ENCODE measurements at regions not wholly inside any gene's neighbourhood (a gene's known extent, or its start where the extent isn't known, plus 50 kb on each side); places are given as distances from the start of the nearest gene placed in this dataset.

DNA sequence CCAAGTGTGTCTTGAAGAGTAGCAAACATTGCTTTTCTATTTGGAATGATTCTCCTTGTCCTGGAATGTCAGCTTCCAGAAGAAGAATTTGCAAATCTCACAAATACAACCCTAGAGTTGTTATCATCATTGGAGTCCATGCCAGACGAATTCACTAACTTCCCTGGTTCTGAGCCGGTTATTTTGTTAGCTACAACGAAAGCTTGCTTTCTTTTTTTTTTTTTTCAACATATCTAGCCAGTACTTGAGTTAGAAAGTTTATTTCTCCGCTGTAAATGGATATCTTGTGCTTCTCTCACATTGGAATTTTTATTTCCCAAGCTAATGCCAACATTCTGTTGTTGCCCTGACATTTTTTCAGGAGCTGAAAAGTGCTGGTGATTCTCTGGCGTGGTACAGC lies 138.1 kb upstream of the POM121L12 start:
- no peak for DNase-seq (ENCODE audit: low read depth)

GRCh38 chr7:52877240-52877639 lies 158.2 kb upstream of the POM121L12 start:
- DNase-seq (ENCODE audit: low read depth) = no peak

DNA sequence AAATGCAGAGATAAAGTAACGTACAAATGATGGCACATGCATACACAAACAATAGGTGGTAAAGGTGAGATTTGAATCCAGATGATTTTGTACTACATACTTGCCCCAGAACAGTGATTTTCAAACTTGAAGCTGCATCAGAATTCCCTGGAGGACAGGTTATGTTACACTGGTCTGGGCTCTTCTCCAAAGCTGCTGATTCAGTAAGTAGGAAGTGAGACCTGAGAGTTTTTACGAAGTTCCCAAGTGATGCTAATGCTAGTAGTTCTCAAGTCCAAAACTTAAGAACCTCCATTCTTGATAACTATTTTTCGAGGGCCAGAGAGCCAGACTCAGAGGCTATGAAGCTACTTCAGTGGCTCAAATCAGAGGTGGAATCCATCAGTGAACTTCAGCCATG lies 159.0 kb upstream of the POM121L12 start:
- DNase-seq (ENCODE audit: low read depth) = no peak

GRCh38 chr7:52863652-52864051 lies 171.8 kb upstream of the POM121L12 start:
- DNase-seq (ENCODE audit: low read depth) = no peak

DNA sequence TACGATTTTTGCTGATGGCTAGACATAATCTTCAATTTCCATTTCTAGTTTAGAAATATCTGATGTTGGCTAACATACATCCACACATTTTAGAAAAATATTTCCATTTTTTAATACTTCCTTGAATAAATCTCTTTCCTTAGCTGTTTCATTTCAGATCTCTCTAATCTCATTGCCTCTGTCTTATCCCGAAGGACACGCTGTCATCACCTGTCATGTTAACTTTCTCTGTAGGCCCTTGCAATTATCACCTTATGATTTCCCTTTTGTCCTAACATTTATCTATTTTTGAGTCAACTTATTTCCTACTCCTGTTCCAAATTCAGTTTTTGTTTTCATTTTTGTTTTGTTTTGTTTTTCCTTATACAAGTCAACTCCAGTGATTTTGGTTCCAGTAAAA lies 173.1 kb upstream of the POM121L12 start:
- DNase-seq (ENCODE audit: low read depth) = no peak

DNA sequence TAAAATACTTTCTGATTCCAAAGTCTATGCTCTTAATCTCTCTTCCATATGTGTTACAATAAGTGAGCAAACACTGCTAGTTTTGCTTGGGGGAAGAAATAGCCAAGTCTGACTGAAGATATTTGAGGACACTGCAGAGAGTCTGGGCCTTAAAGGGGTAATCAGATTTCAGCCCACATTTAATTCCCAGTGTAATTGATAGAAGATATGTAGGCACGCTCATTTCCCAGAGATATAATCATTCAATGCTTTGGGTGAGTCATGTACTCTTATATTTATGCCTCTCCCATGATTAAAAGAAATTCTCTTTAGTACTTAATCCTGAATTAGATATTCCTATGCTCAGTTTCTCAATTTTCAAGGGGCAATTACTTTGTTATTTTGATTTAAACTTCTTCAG lies 178.1 kb upstream of the POM121L12 start:
- no peak for DNase-seq (ENCODE audit: low read depth)

- no peak for DNase-seq (ENCODE audit: low read depth)
These were observed 180.8 kb upstream of the POM121L12 start for GRCh38 chr7:52854681-52855080.

- DNase-seq (ENCODE audit: low read depth) = no peak
These were observed 183.9 kb upstream of the POM121L12 start for GRCh38 chr7:52851547-52851946.

- DNase-seq (ENCODE audit: low read depth) = no peak
These were observed 192.0 kb upstream of the POM121L12 start for GRCh38 chr7:52843436-52843835.

DNA sequence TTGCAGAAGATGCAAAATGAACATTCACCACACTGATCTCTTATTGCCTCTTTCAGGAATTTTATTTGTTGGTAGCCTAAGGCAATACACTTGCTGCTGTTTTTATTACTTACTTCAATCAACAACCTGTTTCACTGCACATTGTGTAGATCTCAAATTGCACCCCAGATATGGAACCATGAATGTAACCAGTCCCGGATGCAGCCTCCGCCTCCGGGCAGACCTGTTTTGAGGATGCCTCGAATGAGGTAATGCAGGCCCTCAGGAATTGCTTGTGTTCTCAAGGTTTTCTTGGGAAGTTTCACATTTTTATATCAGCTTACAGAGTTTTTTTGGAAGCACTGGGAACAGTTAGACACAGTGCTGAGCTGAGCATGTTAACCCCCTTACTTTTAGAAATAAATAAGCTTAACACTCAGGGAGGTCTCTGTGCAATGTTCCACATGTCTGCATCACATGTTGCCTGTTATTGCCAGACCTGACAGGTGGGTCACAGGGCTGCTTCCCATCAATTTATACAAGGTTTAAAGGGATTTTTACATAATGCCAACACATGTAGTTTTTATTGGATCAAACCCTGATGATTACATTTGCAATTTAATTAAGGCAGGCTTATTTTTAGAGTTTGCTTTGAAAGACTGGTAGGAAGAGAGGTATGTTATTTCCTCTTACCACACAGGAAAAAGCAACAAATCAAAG lies 193.1 kb upstream of the POM121L12 start:
- no peak for DNase-seq (ENCODE audit: low read depth)

- DNase-seq (ENCODE audit: low read depth) = no peak
These were observed 196.4 kb upstream of the POM121L12 start for GRCh38 chr7:52838981-52839411.

GRCh38 chr7:52831321-52831720 lies 204.1 kb upstream of the POM121L12 start:
- DNase-seq (ENCODE audit: low read depth) = no peak

- no peak for DNase-seq (ENCODE audit: low read depth)
These were observed 204.6 kb upstream of the POM121L12 start for GRCh38 chr7:52830801-52831200.

DNA sequence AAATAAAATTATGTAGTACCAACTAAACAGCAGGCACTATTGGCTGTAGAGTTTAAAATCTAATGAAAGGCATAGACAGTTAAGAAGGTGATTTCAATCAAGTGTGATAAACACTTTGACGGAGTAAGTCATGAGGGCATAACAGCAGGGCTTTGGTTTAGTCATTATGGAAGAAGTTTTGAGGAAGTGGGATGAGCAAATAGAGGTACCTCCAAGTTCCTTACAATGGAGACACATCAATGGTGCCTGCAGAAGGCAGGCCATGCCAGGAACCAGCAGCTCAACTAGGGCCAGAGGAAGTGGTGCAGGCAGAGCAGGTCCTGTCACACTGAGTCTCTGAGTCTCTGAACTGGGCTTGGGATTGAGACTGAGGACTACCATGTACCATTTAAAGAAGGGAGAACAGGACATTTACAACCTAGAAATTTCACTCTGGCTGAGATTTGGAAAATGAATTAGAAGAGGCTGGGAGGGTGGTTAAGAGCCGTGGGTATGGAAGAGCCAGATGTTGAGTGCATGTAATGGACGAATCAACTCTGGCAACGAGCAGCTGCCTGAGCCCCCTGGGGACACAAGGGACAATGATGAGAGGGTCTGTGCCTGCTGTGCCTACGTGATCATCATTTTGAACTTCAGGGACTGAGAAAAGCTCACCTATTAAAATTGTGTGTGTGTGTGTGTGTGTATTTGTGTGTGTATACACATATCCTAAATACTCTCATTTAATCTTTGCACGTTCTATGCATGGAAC lies 208.7 kb upstream of the POM121L12 start:
- no peak for DNase-seq (ENCODE audit: low read depth)

GRCh38 chr7:52825611-52826010 lies 209.8 kb upstream of the POM121L12 start:
- DNase-seq (ENCODE audit: low read depth) = no peak

- DNase-seq (ENCODE audit: low read depth) = no peak
These were observed 223.9 kb upstream of the POM121L12 start for GRCh38 chr7:52811537-52811936.

DNA sequence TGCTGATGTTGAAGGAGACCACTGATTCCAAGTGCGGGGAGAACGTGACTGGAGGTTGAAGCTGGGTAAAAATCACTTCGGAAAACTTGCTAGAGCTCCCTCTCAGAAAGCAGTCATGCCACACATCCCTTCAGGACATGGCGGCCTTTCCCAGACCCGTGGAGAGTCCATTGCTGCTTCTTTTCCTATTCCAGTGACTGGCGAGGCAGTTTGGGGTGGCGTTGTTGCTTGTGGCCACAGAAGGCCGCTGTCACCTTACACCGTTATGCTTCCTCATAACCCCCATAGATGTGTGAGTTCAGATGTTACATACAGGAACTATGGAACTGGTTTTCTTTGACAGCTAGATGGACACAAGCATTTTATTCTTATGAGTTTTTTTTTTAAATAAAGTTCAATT lies 235.6 kb upstream of the POM121L12 start:
- no peak for DNase-seq (ENCODE audit: low read depth)

GRCh38 chr7:52797801-52798200 lies 237.6 kb upstream of the POM121L12 start:
- DNase-seq (ENCODE audit: low read depth) = no peak

GRCh38 chr7:52794621-52795020 lies 240.8 kb upstream of the POM121L12 start:
- DNase-seq (ENCODE audit: low read depth) = no peak

- DNase-seq (ENCODE audit: low read depth) = no peak
These were observed 244.2 kb upstream of the POM121L12 start for GRCh38 chr7:52791176-52791700.

DNA sequence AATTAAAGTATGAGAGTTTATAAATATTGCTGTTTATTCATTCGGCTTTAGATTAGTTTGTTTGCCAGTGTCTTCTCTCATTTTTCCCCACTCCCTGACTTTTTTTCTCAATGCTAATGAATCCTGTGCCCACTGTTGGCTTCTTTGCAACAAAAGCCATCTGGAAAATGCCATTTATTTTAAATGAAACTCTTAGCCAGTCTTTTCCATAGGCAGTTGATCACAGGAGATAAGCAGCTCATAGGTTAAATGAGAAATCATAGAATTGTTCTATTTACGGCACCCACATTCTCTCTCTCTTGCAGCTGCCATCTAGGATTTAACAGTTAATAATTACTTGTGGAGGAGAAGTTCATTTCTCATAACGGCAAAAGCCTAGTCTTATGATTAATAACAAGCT lies 249.3 kb upstream of the POM121L12 start:
- no peak for DNase-seq (ENCODE audit: low read depth)

DNA sequence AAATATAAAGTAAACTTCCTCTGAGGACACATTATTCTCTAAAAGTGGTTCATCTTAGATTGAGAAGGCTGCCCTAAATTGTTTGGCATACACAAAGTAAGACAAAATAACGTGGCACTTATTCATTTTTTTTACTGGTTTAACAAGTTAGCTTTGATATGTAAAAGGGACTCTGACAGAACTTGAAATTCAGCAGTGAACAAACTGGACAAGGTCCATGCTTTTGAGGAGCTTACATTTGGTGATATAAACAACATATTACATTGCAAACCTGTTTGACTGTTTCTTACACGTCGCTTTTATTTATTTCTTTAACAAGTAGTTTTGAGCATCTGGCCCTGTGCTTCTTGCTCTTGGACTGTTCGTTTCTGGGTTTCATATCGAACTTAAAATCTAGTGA lies 253.1 kb upstream of the POM121L12 start:
- DNase-seq (ENCODE audit: low read depth) = no peak

- DNase-seq (ENCODE audit: low read depth) = no peak
These were observed 254.2 kb upstream of the POM121L12 start for GRCh38 chr7:52781250-52781649.

GRCh38 chr7:52779004-52779403 lies 256.4 kb upstream of the POM121L12 start:
- DNase-seq (ENCODE audit: low read depth) = no peak

All from stimulated activated CD8-positive, alpha-beta memory T cell treated with anti-CD3 and anti-CD28 coated beads, Interleukin-12 subunit alpha, Interleukin-12 subunit beta, amount 100 ng/mL, for 1 hour (primary cell).